ENCODE measurements at regions not wholly inside any gene's neighbourhood (a gene's known extent, or its start where the extent isn't known, plus 50 kb on each side); places are given as distances from the start of the nearest gene placed in this dataset.

GRCh38 chr16:51807551-51807950 is 656.5 kb upstream of the SALL1 start:
- no peak for DNase-seq
- no peaks in the 10 kb centered on the region for H3K27me3 ChIP-seq (replicated peaks in 1 of 7)
- intact Hi-C loops (cut with DNase I; ENCODE audit: low total_unique reads), result no loop called here
- H3K27ac ChIP-seq, result no peak overlapping the region
- no peaks in the 10 kb centered on the region for H3K36me3 ChIP-seq
- 67 to 81% (median 75%) methylated on average over 2 of the region's 2 CpGs for WGBS, 5 donors
- H3K4me3 ChIP-seq, result no peak overlapping the region
- H3K9me3 ChIP-seq, result peaks cover 0 to 13% (median 5%) of the 10 kb centered on the region in 8 donors
- no peaks in the 10 kb centered on the region for H3K4me1 ChIP-seq
- TF ChIP-seq POLR2A (IDR thresholded peaks at IDR 0.05) (no peak), CTCF (IDR thresholded peaks at IDR 0.05 in 8 of 11, conservative IDR thresholded peaks at IDR 0.05 in 3 of 11) (no peak), POLR2AphosphoS5 (IDR thresholded peaks at IDR 0.05) (no peak)

GRCh38 chr16:51801635-51802034 is 650.6 kb upstream of the SALL1 start:
- Histone ChIP-seq H3K4me1 (no peaks in the 10 kb centered on the region), H3K4me3 (no peak overlapping the region), H3K27me3 (replicated peaks in 1 of 7) (no peaks in the 10 kb centered on the region), H3K9me3 (peaks cover 0 to 9% (median 0%) of the 10 kb centered on the region in 8 donors), H3K36me3 (no peaks in the 10 kb centered on the region), H3K27ac (no peak overlapping the region)
- TF ChIP-seq CTCF (IDR thresholded peaks at IDR 0.05 in 8 of 11, conservative IDR thresholded peaks at IDR 0.05 in 3 of 11) (no peak), POLR2AphosphoS5 (IDR thresholded peaks at IDR 0.05) (no peak), POLR2A (IDR thresholded peaks at IDR 0.05) (no peak)
- no peak for DNase-seq
- intact Hi-C loops (cut with DNase I; ENCODE audit: low total_unique reads), result no loop called here

- no peak for DNase-seq
- peaks cover 0 to 4% (median 0%) of the 10 kb centered on the region in 7 donors for H3K27me3 ChIP-seq (replicated peaks in 1 of 7)
- no peak overlapping the region for H3K27ac ChIP-seq
- WGBS, 5 donors, result 63 to 70% (median 66%) methylated on average over 6 of the region's 6 CpGs
- no peak for TF ChIP-seq POLR2AphosphoS5 (IDR thresholded peaks at IDR 0.05)
- no peak for TF ChIP-seq CTCF (IDR thresholded peaks at IDR 0.05 in 8 of 11, conservative IDR thresholded peaks at IDR 0.05 in 3 of 11)
- TF ChIP-seq POLR2A (IDR thresholded peaks at IDR 0.05), result no peak
- H3K9me3 ChIP-seq, result peaks cover 0 to 12% (median 0%) of the 10 kb centered on the region in 8 donors
- H3K4me3 ChIP-seq, result no peak overlapping the region
- intact Hi-C loops (cut with DNase I; ENCODE audit: low total_unique reads), result no loop called here
- H3K36me3 ChIP-seq, result no peaks in the 10 kb centered on the region
- H3K4me1 ChIP-seq, result no peaks in the 10 kb centered on the region
Observed at GRCh38 chr16:51797669-51798259, 646.7 kb upstream of the SALL1 start.

GRCh38 chr16:51779240-51779639 is 628.2 kb upstream of the SALL1 start:
- H3K4me1 ChIP-seq, result no peaks in the 10 kb centered on the region
- TF ChIP-seq CTCF (IDR thresholded peaks at IDR 0.05 in 8 of 11, conservative IDR thresholded peaks at IDR 0.05 in 3 of 11) (no peak), POLR2AphosphoS5 (IDR thresholded peaks at IDR 0.05) (no peak), POLR2A (IDR thresholded peaks at IDR 0.05) (no peak)
- no peaks in the 10 kb centered on the region for H3K36me3 ChIP-seq
- DNase-seq, result no peak
- H3K4me3 ChIP-seq, result no peak overlapping the region
- H3K27ac ChIP-seq, result no peak overlapping the region
- intact Hi-C loops (cut with DNase I; ENCODE audit: low total_unique reads), result no loop called here
- WGBS, 5 donors, result 75 to 82% (median 77%) methylated on average over 3 of the region's 3 CpGs
- peaks cover 0 to 8% (median 0%) of the 10 kb centered on the region in 8 donors for H3K9me3 ChIP-seq
- H3K27me3 ChIP-seq (replicated peaks in 1 of 7), result no peaks in the 10 kb centered on the region
